ENCODE measurements at regions not wholly inside any gene's neighbourhood (a gene's known extent, or its start where the extent isn't known, plus 50 kb on each side); places are given as distances from the start of the nearest gene placed in this dataset.

- TF ChIP-seq CTCF (IDR thresholded peaks at IDR 0.05; ENCODE audit: insufficient read depth, low read depth, low read length) (no peak), EZH2 (IDR thresholded peaks at IDR 0.05; ENCODE audit: insufficient read depth, low read length) (no peak)
Observed at GRCh38 chr3:168461793-168462192, 366.1 kb upstream of the GOLIM4 start.
